HCT116 (cell line): ENCODE measurements at regions not wholly inside any gene's neighbourhood (a gene's known extent, or its start where the extent isn't known, plus 50 kb on each side); places are given as distances from the start of the nearest gene placed in this dataset.

ENCODE experiments used
- CTCF ChIP-seq, 3 experiments: fragments of 200-600 bp in 1 of 3; sonication (generic) in 1 of 3; IDR thresholded peaks in 2 of 3; conservative IDR thresholded peaks in 1 of 3; 2 replicates each; pipeline ENCODE4 v1.5.1; 2012 to 2017; ENCODE audit warnings: low read depth in 2 of 3, low read length in 2 of 3, antibody characterized with exemption in 1 of 3, borderline replicate concordance in 1 of 3, control low read depth in 1 of 3, mild to moderate bottlenecking in 1 of 3, mixed read lengths in 1 of 3, mixed run types in 1 of 3, moderate library complexity in 1 of 3; ENCODE audit not compliant: insufficient read depth in 1 of 3
- JUND ChIP-seq: IDR thresholded peaks from 2 replicates; pipeline ENCODE4 v1.6.1; 2012
- POLR2A ChIP-seq: IDR thresholded peaks from 2 replicates; pipeline ENCODE4 v1.7.0; 2011; ENCODE audit warnings: borderline replicate concordance; ENCODE audit not compliant: insufficient read depth, insufficient read length; ENCODE audit errors: extremely low read depth
- POLR2AphosphoS5 ChIP-seq: IDR thresholded peaks from 2 replicates; pipeline ENCODE4 v1.6.1; 2011; ENCODE audit warnings: mild to moderate bottlenecking, low read depth, low read length, moderate library complexity

GRCh38 chr18:14944838-14945237 lies 196.9 kb downstream of the ANKRD30B start:
- TF ChIP-seq CTCF (IDR thresholded peaks at IDR 0.05 in 2 of 3, conservative IDR thresholded peaks at IDR 0.05 in 1 of 3; ENCODE audit: borderline replicate concordance in 1 of 3, insufficient read depth in 1 of 3, low read depth in 2 of 3, low read length in 2 of 3) (no peak), POLR2A (no peak), POLR2AphosphoS5 (no peak), JUND (no peak)
